Stimulated activated CD8-positive, alpha-beta memory T cell treated with anti-CD3 and anti-CD28 coated beads, Interleukin-4, amount 100 ng/mL, for 48 hours (primary cell): ENCODE measurements at regions not wholly inside any gene's neighbourhood (a gene's known extent, or its start where the extent isn't known, plus 50 kb on each side); places are given as distances from the start of the nearest gene placed in this dataset.

ENCODE experiments used
- DNase-seq: peaks from one replicate; pipeline ENCODE4 v3.0.0-alpha.2; 2020

DNA sequence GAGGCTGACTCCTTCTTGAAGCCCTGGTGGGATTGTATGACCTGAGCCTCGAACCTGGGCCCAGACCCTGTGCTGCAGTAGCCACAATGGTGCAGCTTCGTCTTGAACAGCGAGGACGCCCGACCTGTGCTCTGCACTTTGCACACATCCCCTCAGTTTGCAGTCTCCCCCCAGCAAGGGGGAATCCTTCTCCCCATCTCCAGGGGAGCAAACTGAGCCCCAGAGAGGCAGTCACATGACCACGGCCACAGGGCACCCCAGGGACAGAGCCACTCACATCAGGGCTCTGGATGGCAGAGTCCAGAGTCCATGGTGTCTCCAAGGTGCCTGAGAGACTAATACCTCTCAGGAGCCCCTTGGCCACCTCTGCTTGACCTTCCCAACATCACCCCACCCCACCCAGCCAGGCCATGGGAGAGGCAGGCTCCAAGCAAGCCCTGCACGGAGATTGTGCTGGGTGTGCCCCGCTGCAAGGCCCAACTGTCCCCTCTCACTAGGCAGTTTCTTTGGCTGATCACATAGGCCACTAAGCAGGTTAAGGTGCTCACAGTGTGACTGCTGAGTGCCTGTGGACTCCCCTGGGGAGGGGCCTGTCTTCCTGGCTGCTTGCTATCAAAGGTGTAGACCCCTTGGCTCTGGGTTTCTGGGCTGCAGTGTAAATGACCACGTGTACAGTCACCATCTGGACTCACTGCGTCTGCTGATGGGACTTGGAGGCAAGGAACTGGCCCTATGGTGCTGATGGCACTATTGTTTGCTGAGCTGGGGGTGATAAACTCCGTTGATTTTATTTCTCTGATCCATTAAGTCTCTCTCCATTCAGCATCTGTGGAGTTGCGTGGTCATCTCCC is 398.1 kb downstream of the MATN1 start:
- peak; percentile 7 for DNase-seq

DNA sequence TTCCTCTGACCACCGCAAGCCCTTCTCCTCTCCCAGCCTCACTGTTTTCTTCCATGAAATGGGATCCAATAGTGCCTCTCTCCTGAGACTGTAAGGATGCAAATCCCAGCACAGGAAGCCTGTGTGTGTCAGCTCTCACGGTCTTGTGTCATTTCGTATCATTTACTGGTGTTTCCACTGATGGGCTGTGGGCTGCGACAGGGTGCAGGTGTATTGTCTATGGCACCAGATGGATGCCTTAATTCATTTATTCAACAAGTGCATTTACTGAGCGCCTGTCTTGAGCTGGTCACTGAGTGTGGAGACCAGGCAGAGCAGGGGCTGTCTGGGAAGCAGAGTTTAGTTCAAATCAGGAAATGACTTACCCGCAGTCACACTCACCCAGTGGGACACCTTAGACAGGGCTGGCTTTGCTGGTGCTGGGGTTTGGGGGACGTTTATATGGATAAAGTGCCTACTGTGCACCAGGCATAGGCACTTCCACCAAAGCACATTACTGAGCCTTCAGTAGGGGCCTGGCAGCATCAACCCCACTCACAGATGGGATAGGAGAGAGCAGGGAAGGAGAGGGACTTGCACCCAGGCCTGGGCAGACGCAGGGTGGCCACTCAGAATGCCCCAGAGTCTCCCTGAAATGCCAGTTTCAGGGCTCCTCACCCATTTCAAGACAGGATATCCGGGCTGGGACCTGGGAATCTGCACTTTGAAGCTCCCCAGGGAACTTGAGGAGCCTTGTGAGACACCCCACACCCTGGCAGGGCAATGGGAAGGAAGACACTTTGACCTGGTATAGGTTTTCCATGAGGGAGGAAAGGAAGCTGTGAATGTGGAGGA is 398.9 kb downstream of the MATN1 start:
- peak; percentile 14 for DNase-seq

DNA sequence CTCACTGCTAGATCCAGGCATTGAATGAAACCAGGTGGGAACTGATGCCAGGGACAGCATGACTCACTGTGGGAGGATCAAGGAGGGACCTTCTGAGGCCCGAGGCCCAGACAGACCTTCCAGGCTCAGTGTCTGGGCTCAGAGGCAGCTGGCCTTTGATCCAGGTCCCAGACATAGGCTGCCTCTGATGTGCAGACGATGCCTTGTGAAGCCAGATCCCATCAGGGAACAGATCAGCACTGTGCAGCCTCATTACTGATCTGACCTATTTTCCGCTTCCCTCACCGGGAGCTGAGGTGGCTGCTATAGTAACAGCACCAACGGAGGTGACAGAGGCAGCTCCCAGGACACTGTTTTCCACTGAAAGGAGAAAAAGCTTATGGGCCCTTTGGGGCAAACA is 399.5 kb downstream of the MATN1 start:
- DNase-seq = no peak

DNA sequence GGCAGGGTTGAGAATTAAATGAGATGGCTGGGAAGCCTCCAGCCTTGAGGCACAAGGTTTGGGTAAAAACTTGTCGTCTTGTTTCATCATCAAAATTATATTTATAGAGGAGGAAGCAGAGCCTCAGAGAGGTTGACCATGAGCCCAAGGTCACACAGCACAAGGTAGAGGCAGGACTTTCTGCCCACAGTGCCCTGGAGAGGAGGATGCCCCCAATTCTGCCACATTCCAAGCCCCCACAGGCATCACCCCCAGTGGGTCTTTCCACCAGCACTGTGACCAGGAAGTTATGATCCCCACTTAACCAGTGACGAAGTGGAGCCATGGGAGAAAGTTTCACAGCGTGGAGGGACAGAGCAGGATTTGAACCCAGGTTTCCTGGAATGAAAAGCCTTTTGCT is 400.0 kb downstream of the MATN1 start:
- DNase-seq = peak; percentile 9

DNA sequence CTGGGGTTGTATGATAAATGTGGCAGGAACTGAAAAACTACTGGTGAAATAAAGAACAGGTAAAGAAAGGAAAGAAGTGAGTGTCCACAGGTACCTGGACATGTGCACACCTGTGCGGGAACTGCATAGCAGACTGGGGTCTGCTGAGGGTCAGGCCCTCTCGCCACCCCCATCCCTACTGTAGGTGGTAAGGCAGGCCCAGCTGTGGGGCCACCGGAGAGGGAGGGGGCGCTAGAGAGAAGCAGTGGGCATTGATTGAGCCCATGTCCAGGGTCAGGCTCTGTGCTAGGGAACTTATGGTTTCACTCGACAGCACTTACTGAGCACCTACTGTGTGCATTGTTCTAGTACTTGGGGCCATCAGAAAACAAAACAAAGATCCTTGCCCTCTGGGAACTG is 400.5 kb downstream of the MATN1 start:
- peak; percentile 18 for DNase-seq

DNA sequence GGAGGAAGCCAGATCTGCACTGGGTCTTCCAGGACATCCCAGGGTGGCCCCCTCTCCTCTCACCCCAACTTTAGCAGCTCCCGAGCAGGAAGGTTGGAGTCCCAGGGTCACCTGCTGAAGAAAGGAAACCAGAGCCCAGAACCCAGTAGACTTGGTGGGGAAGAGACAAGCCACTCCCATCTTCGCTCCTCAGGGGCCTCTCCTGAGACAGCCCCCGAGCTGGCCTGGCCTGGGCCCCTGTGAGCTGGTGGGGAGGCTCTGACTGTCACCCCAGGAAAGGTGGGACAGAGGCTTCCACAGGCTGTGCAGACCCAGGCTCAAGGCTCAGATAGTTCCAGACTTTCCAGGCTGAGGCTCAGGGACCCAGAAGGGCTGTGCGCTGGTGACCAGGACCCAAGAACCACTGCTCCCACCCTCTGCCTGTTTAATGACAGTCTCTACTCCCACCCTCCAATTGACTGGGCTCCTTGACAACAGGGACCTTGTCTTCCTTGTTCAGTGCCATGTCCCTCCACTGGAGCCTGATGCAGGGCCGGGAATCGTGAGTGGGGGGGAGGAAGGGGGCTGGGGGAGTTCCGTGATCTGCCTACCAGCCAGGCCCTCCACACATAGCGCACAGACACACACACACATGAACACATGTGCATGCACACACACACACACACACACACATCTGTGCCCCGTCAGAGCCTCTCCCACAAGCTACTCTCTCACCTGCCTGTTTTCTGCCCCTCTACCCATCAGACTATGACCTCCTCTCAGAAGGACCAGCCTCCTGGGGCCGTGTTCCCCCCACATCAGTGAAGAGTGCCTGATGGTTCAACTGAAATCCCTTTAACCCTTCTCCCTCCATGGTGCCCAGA is 401.2 kb downstream of the MATN1 start:
- DNase-seq = peak; percentile 9

GRCh38 chr1:30321246-30321910 is 402.0 kb downstream of the MATN1 start:
- DNase-seq = peak; percentile 12

- no peak for DNase-seq
Observed at GRCh38 chr1:30320581-30320890, 402.8 kb downstream of the MATN1 start.

DNA sequence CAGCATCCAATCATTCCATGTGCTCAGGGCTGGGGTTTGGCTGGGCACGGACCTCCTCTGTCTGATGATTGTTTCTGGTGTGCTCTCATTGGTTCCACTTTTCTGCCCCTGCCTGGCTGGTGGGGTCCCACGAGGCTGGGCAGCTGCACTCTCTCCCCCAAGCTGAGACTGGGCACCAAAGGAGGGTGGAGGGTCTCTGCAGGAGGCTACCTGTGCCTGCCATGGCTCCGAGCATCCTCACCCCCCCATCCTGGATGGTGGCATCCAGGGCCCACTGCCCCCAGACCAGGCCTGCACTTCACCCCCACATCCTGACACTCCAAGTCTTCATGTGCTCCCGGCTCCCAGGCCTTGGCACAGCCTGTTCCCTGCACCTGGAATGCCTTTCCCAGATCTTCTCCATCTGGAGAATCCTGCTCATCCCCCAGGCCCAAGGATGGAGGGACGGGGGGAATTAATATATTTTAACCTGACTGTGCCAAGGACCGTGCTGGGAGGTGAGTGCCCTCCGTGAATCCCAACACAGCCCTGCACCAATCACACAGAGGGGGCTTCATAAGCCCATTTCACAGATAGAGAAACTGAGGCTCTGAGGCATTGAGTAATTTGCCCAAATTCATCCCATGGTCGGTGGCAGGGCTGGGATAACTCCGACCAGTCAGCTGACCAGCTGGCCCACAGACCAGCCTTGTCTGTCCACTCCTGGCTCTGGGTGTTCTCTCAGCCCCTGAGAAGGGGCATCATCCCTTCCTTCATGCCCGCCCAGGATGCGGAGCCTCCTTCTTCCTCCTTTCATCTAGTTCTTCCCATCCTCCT is 403.4 kb downstream of the MATN1 start:
- DNase-seq = peak; percentile 5

- DNase-seq = peak; percentile 13
Observed at GRCh38 chr1:30318864-30319718, 404.3 kb downstream of the MATN1 start.

GRCh38 chr1:30318413-30318812 is 405.0 kb downstream of the MATN1 start:
- peak; percentile 7 for DNase-seq

DNA sequence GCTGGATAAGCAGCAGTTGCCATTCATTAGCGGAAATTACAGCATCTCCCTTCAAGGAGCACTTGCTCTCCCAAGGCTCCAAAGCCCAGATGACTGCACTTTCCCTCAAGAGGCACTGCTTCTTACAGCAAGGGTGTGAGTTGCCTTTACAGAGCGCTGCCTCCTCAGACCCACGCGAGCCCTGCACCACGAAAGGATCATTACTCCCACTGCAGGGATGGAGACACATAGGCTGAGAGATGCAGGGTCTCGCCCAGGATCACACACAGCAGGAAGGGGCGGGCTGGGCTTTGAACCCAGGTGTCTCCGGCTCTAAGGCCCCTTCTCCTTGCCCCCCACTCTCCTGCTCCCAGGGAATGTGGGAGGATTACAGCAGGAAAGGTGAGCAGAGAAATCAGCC is 405.5 kb downstream of the MATN1 start:
- no peak for DNase-seq

GRCh38 chr1:30316056-30316455 is 407.3 kb downstream of the MATN1 start:
- peak; percentile 12 for DNase-seq

GRCh38 chr1:30315185-30315960 is 408.0 kb downstream of the MATN1 start:
- DNase-seq = peak; percentile 19

GRCh38 chr1:30314591-30314990 is 408.8 kb downstream of the MATN1 start:
- DNase-seq = no peak

DNA sequence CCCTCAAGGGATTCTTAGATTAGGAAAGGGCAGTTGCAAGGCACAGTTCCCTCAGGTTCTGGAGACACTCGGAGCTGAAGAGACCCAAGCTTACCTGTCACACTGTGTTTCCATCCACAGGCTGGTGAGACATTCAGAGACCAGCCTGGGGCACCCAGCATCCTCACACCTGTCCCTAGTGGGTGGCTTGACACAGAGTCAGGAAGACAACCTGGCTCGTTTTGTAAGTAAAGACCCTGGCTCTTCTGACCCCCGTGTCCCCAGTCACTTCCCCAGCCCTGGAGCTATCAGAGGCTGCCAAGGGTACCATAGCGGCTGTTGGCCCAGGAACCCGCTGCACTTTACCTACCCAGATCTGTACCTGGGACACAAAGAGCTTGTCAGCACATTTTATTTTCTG is 409.8 kb downstream of the MATN1 start:
- peak; percentile 14 for DNase-seq

DNA sequence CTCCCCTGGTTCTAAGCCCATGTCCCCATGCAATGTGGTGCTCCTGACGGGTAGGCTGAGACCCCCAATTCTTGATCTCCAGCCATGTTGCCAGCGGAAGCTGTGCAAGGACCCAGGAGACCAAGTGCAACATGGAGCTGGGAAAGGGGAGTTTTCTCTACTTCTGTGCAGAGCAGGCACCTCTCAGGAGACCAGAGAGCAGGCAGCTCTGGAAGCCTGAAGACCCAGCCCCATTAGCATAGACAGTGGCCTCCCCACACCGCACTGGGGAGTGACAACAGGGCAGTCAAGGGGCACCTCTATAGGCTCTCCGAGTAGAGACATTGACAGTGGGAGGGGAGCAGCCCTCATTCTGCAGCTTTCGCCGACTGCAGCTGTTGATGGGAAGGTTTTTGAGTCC is 410.2 kb downstream of the MATN1 start:
- DNase-seq = peak; percentile 1

GRCh38 chr1:30312226-30312625 is 411.2 kb downstream of the MATN1 start:
- DNase-seq = peak; percentile 14

- peak; percentile 9 for DNase-seq
Observed at GRCh38 chr1:30311749-30312148, 411.6 kb downstream of the MATN1 start.
